ENCODE measurements at regions not wholly inside any gene's neighbourhood (a gene's known extent, or its start where the extent isn't known, plus 50 kb on each side); places are given as distances from the start of the nearest gene placed in this dataset.
"Not testable (repeated sequence)": the region's sequence is repeated elsewhere in the genome, so short reads cannot be mapped to it uniquely, and the experiment has no call there.

- no peak for DNase-seq (ENCODE audit: low spot score)
Measured at GRCh38 chr13:42478531-42479156, 95.3 kb upstream of the TNFSF11 start.

DNA sequence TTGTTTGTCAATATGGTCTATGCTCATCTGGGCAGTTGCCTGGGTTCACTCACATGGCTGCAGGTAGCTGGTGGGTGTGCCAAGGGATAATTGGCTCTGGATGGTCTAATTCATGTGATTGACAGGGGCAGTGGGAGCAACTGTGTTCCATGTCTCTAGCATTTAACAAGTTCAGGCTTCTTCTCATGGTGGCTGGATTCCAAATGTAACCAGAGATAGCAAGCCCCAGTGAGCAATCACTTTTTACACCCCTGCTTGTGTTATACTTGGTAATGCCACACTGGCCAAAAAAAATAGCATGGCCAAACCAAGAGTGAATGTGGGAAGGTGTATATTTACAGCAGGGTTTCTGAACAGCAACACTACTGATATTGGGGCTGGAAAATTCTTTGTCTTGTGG, 89.6 kb upstream of the TNFSF11 start:
- DNase-seq (ENCODE audit: low spot score) = no peak

DNA sequence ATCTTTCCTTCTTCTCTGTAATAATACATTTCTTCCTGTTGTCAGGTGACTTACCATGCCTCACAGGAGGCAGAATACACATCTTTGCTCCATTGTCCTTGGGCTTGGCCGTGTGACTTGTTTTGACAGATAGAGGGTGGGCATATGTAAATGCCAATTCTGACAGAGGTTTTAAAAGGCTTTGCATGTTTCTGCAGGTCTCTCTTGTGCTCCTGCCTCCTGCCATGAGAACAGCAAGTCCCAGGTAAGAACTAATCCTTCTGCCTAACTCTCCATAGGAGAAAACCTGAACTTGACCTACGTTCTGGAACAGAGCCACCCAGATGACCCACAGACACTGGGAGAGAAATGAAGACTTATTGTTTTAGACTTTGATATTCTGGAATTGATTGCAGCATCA, 88.7 kb upstream of the TNFSF11 start:
- DNase-seq (ENCODE audit: low spot score) = no peak

- no peak for DNase-seq (ENCODE audit: low spot score)
Measured at GRCh38 chr13:42486711-42487198, 87.2 kb upstream of the TNFSF11 start.

DNA sequence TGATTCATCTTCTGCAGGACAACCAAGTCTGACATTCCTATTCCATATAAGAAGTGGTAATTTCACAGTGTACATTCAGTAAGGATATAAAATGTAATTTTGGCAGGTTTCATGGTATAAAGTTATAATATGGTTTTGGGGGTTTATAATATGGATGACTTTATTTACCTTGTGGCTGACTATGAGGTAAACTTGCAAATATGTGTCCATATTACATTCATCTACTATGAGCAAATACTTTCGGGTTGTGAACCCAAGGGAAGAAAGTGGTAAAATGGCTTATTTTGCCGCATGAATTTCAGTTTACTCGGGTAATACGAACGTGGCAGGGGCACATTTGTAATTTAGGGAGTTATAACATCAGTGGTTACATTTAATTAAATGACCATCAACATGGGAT, 86.7 kb upstream of the TNFSF11 start:
- DNase-seq (ENCODE audit: low spot score) = no peak

GRCh38 chr13:42490676-42491075, 83.3 kb upstream of the TNFSF11 start:
- DNase-seq (ENCODE audit: low spot score) = no peak

GRCh38 chr13:42492372-42492920, 81.5 kb upstream of the TNFSF11 start:
- DNase-seq (ENCODE audit: low spot score) = no peak

DNA sequence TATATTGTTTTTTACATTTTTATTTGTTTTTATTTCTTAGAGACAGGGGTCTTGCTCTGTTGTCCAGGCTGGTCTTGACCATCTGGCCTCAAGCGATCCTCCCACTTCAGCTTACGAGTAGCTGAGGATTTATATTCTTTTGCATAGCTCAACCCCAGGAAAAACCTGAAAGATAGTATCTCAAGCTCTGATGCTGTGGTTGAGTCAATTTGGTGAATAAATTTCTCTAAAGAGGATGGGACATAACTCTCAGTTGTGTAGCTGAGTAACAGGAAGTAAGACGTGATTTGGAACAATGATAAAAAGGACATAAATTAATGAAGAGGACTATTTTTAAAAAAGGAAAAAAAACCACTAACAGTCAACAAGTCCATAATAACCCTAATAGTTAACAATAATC, 79.8 kb upstream of the TNFSF11 start:
- no peak for DNase-seq (ENCODE audit: low spot score)

DNA sequence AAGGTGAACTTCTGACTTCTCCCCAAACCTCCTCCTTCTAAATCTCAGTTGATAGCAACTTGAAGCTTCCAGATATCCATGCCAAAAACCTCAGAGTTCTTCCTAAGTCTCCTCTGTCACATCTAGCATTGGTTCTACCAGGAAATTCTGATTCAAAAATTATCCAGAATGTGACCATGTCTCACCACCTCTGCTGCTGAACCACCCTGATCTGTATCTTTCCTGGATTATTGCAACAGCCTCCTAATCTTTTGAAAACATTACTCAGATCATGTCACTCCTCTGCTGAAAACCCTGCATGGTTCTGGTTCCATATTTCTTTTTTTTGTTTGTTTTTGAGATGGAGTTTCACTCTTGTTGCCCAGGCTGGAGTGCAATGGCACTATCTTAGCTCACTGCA, 78.7 kb upstream of the TNFSF11 start:
- DNase-seq (ENCODE audit: low spot score) = no peak

- no peak for DNase-seq (ENCODE audit: low spot score)
Measured at GRCh38 chr13:42495751-42496150, 78.2 kb upstream of the TNFSF11 start.

DNA sequence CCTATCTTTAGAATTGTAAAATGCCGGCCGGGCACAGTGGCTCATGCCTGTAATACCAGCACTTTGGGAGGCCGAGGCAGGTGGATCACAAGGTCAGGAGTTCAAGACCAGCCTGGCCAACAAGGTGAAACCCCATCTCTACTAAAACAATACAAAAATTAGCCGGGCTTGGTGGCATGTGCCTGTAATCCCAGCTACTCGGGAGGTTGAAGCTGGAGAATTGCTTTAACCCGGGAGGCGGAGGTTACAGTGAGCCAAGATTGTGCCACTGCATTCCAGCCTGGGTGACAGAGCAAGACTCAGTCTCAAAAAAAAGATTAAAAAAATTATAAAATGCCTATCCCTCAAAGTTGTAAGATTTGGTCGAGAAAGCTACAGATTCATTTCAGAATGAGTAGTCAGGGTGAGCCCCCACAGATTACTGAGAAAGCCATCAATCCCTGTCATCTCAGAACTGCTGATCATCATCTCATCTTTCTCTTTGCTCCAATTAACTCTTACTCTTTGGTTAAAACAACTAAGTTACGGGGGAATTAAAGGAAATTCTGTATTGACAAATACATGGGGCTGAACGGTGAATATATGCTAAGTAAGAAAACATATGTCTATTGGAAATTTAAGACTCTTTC, 76.9 kb upstream of the TNFSF11 start:
- not testable (repeated sequence) for DNase-seq (ENCODE audit: low spot score)

- DNase-seq (ENCODE audit: low spot score) = no peak
Measured at GRCh38 chr13:42497798-42498197, 76.2 kb upstream of the TNFSF11 start.

- DNase-seq (ENCODE audit: low spot score) = no peak
Measured at GRCh38 chr13:42498521-42498920, 75.4 kb upstream of the TNFSF11 start.

All from putamen (tissue), 1 donor.